ENCODE measurements at regions not wholly inside any gene's neighbourhood (a gene's known extent, or its start where the extent isn't known, plus 50 kb on each side); places are given as distances from the start of the nearest gene placed in this dataset.

DNA sequence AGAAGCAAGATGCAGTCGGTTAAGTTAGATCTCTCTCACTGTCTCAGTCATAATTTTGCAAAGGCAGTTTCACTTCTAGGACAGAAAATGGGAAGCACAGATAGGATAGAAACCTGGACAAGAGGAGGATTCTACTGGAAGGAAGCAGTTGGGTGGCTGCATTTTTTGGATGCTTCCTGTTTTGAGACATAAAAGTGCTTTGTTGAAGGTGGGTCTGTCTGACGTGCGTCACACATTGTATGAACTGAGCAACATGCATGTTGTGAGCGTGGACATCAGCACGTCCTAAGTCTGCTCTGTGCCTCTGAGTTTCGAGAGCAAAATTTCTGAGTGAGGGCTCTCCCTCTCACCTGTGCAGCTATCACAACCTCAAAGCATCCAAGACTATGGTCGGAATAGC is 68.7 kb upstream of the SNX9 start:
- H2BK12ac ChIP-seq (ENCODE audit: insufficient read length, low read depth, low read length): no peak overlapping the region
- H2BK15ac ChIP-seq (ENCODE audit: low read depth, low read length): no peak overlapping the region
- Mint-ChIP-seq H3K4me1 (peaks cover 29 to 43% of the 10 kb centered on the region in 2 experiments), H3K27me3 (ENCODE audit: low read depth) (peaks cover 44% of the 10 kb centered on the region), H3K27ac (no peak overlapping the region), H3K36me3 (ENCODE audit: insufficient read depth in 1 of 3, low read depth in 3 of 3) (peaks cover 5 to 40% (median 34%) of the 10 kb centered on the region in 3 experiments), H3K9me3 (peaks cover 28 to 37% of the 10 kb centered on the region in 2 experiments), H3K4me3 (no peak overlapping the region)
- H3K56ac ChIP-seq (ENCODE audit: insufficient read length, low read depth, low read length): no peak overlapping the region
- no peak overlapping the region for H3K4ac ChIP-seq (ENCODE audit: low read depth, low read length)
- H3K79me1 ChIP-seq (ENCODE audit: insufficient read depth, low read depth, low read length, poor library complexity, severe bottlenecking): no peaks in the 10 kb centered on the region
- H3K79me2 ChIP-seq (ENCODE audit: insufficient read depth, low read length): no peaks in the 10 kb centered on the region
- no peak overlapping the region for H4K5ac ChIP-seq (ENCODE audit: insufficient read length, low read depth, low read length)
- no peaks in the 10 kb centered on the region for H4K20me1 ChIP-seq (ENCODE audit: control insufficient read depth, insufficient read depth, insufficient read length)
- H2BK120ac ChIP-seq (ENCODE audit: low read depth, low read length, poor library complexity, severe bottlenecking): no peak overlapping the region
- H2BK20ac ChIP-seq (ENCODE audit: low read depth, low read length, poor library complexity, severe bottlenecking): no peak overlapping the region
- no peak overlapping the region for H4K91ac ChIP-seq (ENCODE audit: insufficient read length, low read depth, low read length)
- H3K9ac ChIP-seq (ENCODE audit: extremely low read depth, insufficient read length, low read length): no peak overlapping the region
- H3K27me3 ChIP-seq (ENCODE audit: insufficient read depth, low read length): no peaks in the 10 kb centered on the region
- no CpG with 5 or more reads among the region's 7 CpGs for WGBS (ENCODE audit: extremely low coverage, insufficient read length, low lambda C conversion rate)
- H3K18ac ChIP-seq (ENCODE audit: insufficient read length, low read depth, low read length): no peak overlapping the region
- TF ChIP-seq, protein P1, sequence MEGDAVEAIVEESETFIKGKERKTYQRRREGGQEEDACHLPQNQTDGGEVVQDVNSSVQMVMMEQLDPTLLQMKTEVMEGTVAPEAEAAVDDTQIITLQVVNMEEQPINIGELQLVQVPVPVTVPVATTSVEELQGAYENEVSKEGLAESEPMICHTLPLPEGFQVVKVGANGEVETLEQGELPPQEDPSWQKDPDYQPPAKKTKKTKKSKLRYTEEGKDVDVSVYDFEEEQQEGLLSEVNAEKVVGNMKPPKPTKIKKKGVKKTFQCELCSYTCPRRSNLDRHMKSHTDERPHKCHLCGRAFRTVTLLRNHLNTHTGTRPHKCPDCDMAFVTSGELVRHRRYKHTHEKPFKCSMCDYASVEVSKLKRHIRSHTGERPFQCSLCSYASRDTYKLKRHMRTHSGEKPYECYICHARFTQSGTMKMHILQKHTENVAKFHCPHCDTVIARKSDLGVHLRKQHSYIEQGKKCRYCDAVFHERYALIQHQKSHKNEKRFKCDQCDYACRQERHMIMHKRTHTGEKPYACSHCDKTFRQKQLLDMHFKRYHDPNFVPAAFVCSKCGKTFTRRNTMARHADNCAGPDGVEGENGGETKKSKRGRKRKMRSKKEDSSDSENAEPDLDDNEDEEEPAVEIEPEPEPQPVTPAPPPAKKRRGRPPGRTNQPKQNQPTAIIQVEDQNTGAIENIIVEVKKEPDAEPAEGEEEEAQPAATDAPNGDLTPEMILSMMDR (conservative IDR thresholded peaks at IDR 0.05): no peak
- H3K27ac ChIP-seq (ENCODE audit: insufficient read length, low read depth, low read length): no peak overlapping the region
- no peak overlapping the region for H3K23ac ChIP-seq (ENCODE audit: insufficient read length, low read depth, low read length)
- no peak overlapping the region for H3K14ac ChIP-seq (ENCODE audit: insufficient read depth, low read length)
- H2AK5ac ChIP-seq (ENCODE audit: insufficient read length, low read length): no peak overlapping the region
- H3K9me3 ChIP-seq (ENCODE audit: control insufficient read depth, low read depth, low read length): peaks cover 4% of the 10 kb centered on the region
- H2AFZ ChIP-seq (ENCODE audit: low read length): no peak overlapping the region
- no peak overlapping the region for H3T11ph ChIP-seq (ENCODE audit: low read length)
- peaks cover 5% of the 10 kb centered on the region; the same call in 1 of the 2 replicates for H3K4me1 ChIP-seq (ENCODE audit: insufficient read depth, low read length)
- no peaks in the 10 kb centered on the region for H3K23me2 ChIP-seq (ENCODE audit: insufficient read length, low read depth, low read length, poor library complexity, severe bottlenecking)
- no peak overlapping the region for H3K4me2 ChIP-seq (ENCODE audit: insufficient read depth, insufficient read length, low read length)
- H4K8ac ChIP-seq (replicated peaks; ENCODE audit: insufficient read length, low read depth, low read length): no peak overlapping the region
- H2BK5ac ChIP-seq (ENCODE audit: insufficient read length, low read length): no peak overlapping the region
- no peak for DNase-seq
